ENCODE measurements at regions not wholly inside any gene's neighbourhood (a gene's known extent, or its start where the extent isn't known, plus 50 kb on each side); places are given as distances from the start of the nearest gene placed in this dataset.

- Histone ChIP-seq H2AFZ (ENCODE audit: insufficient read depth, low read depth, low read length, poor library complexity, severe bottlenecking) (no peak overlapping the region), H3K36me3 (replicated peaks in 1 of 2; ENCODE audit: control extremely low read depth in 1 of 2, control insufficient read depth in 1 of 2, extremely low read depth in 1 of 2, insufficient read depth in 2 of 2, low read length in 1 of 2) (no peaks in the 10 kb centered on the region), H3K4me3 (ENCODE audit: control extremely low read depth in 1 of 5, extremely low read depth in 1 of 5, insufficient read depth in 1 of 5, low read depth in 2 of 5, low read length in 4 of 5) (no peak overlapping the region), H3K4me1 (ENCODE audit: control insufficient read depth in 2 of 2, insufficient read depth in 2 of 2, low read length in 2 of 2) (peaks cover 0 to 3% of the 10 kb centered on the region in 2 donors), H3K9me3 (ENCODE audit: control extremely low read depth in 1 of 3, control insufficient read depth in 2 of 3, insufficient read depth in 1 of 3, low read length in 2 of 3) (no peaks in the 10 kb centered on the region), H3K4me2 (replicated peaks; ENCODE audit: low read depth, low read length, poor library complexity, severe bottlenecking) (no peak overlapping the region), H3K27ac (ENCODE audit: low read length in 2 of 2) (no peak overlapping the region), H3K27me3 (replicated peaks in 1 of 4; ENCODE audit: control extremely low read depth in 1 of 4, control insufficient read depth in 3 of 4, insufficient read depth in 4 of 4, low read length in 3 of 4) (no peaks in the 10 kb centered on the region), H3K9ac (ENCODE audit: low read length) (no peak overlapping the region), H3K79me2 (ENCODE audit: control insufficient read depth, insufficient read depth, low read length) (no peaks in the 10 kb centered on the region), H4K20me1 (ENCODE audit: control insufficient read depth, insufficient read depth, low read length, poor library complexity, severe bottlenecking) (no peaks in the 10 kb centered on the region)
- H3K27ac Mint-ChIP-seq = no peak overlapping the region
- no peaks in the 10 kb centered on the region for H3K9me3 Mint-ChIP-seq (ENCODE audit: insufficient read depth)
- no peak for TF ChIP-seq CTCF (IDR thresholded peaks at IDR 0.05)
- TF ChIP-seq EZH2 (IDR thresholded peaks at IDR 0.05; ENCODE audit: borderline replicate concordance, insufficient read depth, low read depth, low read length, poor library complexity, severe bottlenecking) = no peak
- no peak for DNase-seq
- WGBS (ENCODE audit: insufficient coverage) = no CpG with 5 or more reads among the region's 5 CpGs
- no peaks in the 10 kb centered on the region for H3K27me3 Mint-ChIP-seq
- ATAC-seq (ENCODE audit: low read depth) = no peak
- ChIA-PET CTCF (interaction anchor here (0.7 to 1.3 kb wide), 3 partner anchors 14 to 38 kb away, joined by 3 to 5 read pairs (median 4); no protein-coding TSS in a partner anchor), POLR2A (interaction anchor here (0.6 to 0.7 kb wide), 2 partner anchors 78 to 173 kb away, joined by 3 read pairs; no protein-coding TSS in a partner anchor)
- intact Hi-C loops (cut with micrococcal nuclease) = no loop called here
- H3K4me3 Mint-ChIP-seq = no peak overlapping the region
- H3K4me1 Mint-ChIP-seq = peaks cover 10% of the 10 kb centered on the region
Measured at GRCh38 chrX:13239272-13239671, 80.6 kb downstream of the ATXN3L start.

- no peaks in the 10 kb centered on the region for H3K36me3 ChIP-seq (replicated peaks in 1 of 2; ENCODE audit: control extremely low read depth in 1 of 2, control insufficient read depth in 1 of 2, extremely low read depth in 1 of 2, insufficient read depth in 2 of 2, low read length in 1 of 2)
- H3K27ac ChIP-seq (ENCODE audit: low read length in 2 of 2) = no peak overlapping the region
- CTCF ChIA-PET = no interaction called here
- ATAC-seq (ENCODE audit: low read depth) (no peak), DNase-seq (no peak)
- H4K20me1 ChIP-seq (ENCODE audit: control insufficient read depth, insufficient read depth, low read length, poor library complexity, severe bottlenecking) = no peaks in the 10 kb centered on the region
- Mint-ChIP-seq H3K4me3 (no peak overlapping the region), H3K9me3 (ENCODE audit: insufficient read depth) (no peaks in the 10 kb centered on the region), H3K27ac (no peak overlapping the region), H3K27me3 (no peaks in the 10 kb centered on the region), H3K4me1 (peaks cover 22% of the 10 kb centered on the region)
- peaks cover 2 to 15% of the 10 kb centered on the region in 2 donors for H3K4me1 ChIP-seq (ENCODE audit: control insufficient read depth in 2 of 2, insufficient read depth in 2 of 2, low read length in 2 of 2)
- intact Hi-C loops (cut with micrococcal nuclease) = no loop called here
- H3K9me3 ChIP-seq (ENCODE audit: control extremely low read depth in 1 of 3, control insufficient read depth in 2 of 3, insufficient read depth in 1 of 3, low read length in 2 of 3) = no peaks in the 10 kb centered on the region
- H2AFZ ChIP-seq (ENCODE audit: insufficient read depth, low read depth, low read length, poor library complexity, severe bottlenecking) = no peak overlapping the region
- no peak overlapping the region for H3K9ac ChIP-seq (ENCODE audit: low read length)
- no peaks in the 10 kb centered on the region for H3K27me3 ChIP-seq (replicated peaks in 1 of 4; ENCODE audit: control extremely low read depth in 1 of 4, control insufficient read depth in 3 of 4, insufficient read depth in 4 of 4, low read length in 3 of 4)
- H3K79me2 ChIP-seq (ENCODE audit: control insufficient read depth, insufficient read depth, low read length) = no peaks in the 10 kb centered on the region
- H3K4me2 ChIP-seq (replicated peaks; ENCODE audit: low read depth, low read length, poor library complexity, severe bottlenecking) = no peak overlapping the region
- TF ChIP-seq CTCF (IDR thresholded peaks at IDR 0.05) = no peak
- TF ChIP-seq EZH2 (IDR thresholded peaks at IDR 0.05; ENCODE audit: borderline replicate concordance, insufficient read depth, low read depth, low read length, poor library complexity, severe bottlenecking) = no peak
- no CpG with 5 or more reads among the region's 1 CpG for WGBS (ENCODE audit: insufficient coverage)
- no peak overlapping the region for H3K4me3 ChIP-seq (ENCODE audit: control extremely low read depth in 1 of 5, extremely low read depth in 1 of 5, insufficient read depth in 1 of 5, low read depth in 2 of 5, low read length in 4 of 5)
- POLR2A ChIA-PET = no interaction called here
Measured at GRCh38 chrX:13235930-13236329, 83.9 kb downstream of the ATXN3L start.

Data from B cell (primary cell).